OCI-LY3 (cell line): ENCODE measurements at regions not wholly inside any gene's neighbourhood (a gene's known extent, or its start where the extent isn't known, plus 50 kb on each side); places are given as distances from the start of the nearest gene placed in this dataset.

ENCODE experiments used
- H2AFZ ChIP-seq: fragments of 200-600, 300-600 bp; shearing (Covaris generic); 2 replicates; pipeline ENCODE4 v1.6.0; 2014; ENCODE audit warnings: antibody characterized with exemption, low read depth, low read length
- H3K27ac ChIP-seq: fragments of 200-600, 300-600 bp; sonication (generic); 2 replicates; pipeline ENCODE4 v1.5.1; 2014; ENCODE audit warnings: mild to moderate bottlenecking, low read length, moderate library complexity, mixed read lengths
- H3K27me3 ChIP-seq: fragments of 200-600, 300-600 bp; sonication (generic); 2 replicates; pipeline ENCODE4 v1.6.1; 2014; ENCODE audit warnings: low read depth, low read length, mixed read lengths
- H3K36me3 ChIP-seq: fragments of 200-600, 300-600 bp; sonication (generic); replicated peaks from 2 replicates; pipeline ENCODE3; 2014; ENCODE audit warnings: low read depth, low read length, mixed read lengths
- H3K4me1 ChIP-seq: fragments of 300-600, 200-600 bp; sonication (generic); 2 replicates; pipeline ENCODE4 v1.6.1; 2014; ENCODE audit warnings: low read length, mixed read lengths
- H3K4me2 ChIP-seq: fragments of 200-600, 300-600 bp; sonication (generic); 2 replicates; pipeline ENCODE4 v1.6.1; 2014; ENCODE audit warnings: low read length, mixed read lengths
- H3K4me3 ChIP-seq: fragments of 300-600, 200-600 bp; sonication (generic); 2 replicates; pipeline ENCODE4 v1.5.1; 2014; ENCODE audit warnings: antibody characterized with exemption, mild to moderate bottlenecking, low read length, moderate library complexity
- H3K79me2 ChIP-seq: fragments of 300-600, 200-600 bp; shearing (Covaris generic); 2 replicates; pipeline ENCODE4 v1.6.1; 2014; ENCODE audit warnings: mild to moderate bottlenecking, low read length, mixed read lengths
- H3K9ac ChIP-seq: fragments of 300-600, 200-600 bp; shearing (Covaris generic); 2 replicates; pipeline ENCODE4 v1.6.0; 2014; ENCODE audit warnings: mild to moderate bottlenecking, low read length, moderate library complexity
- H3K9me3 ChIP-seq: fragments of 200-600, 300-600 bp; shearing (Covaris generic); 2 replicates; pipeline ENCODE4 v1.6.1; 2014; ENCODE audit warnings: low read length, mixed read lengths; ENCODE audit not compliant: insufficient read depth
- H4K20me1 ChIP-seq: fragments of 200-600, 300-600 bp; sonication (generic); 2 replicates; pipeline ENCODE4 v1.6.1; 2016; ENCODE audit warnings: low read length, mixed read lengths; ENCODE audit not compliant: insufficient read depth
- EZH2phosphoT487 ChIP-seq: fragments of 200-600 bp; shearing (Covaris generic); IDR thresholded peaks from 2 replicates; pipeline ENCODE4 v1.6.1; 2018; ENCODE audit warnings: antibody characterized with exemption, mixed run types, low read depth
- TF ChIP-seq, protein P1 (sequence below): fragments of 200-600, 300-600 bp; sonication (generic); IDR thresholded peaks from 2 replicates; pipeline ENCODE4 v1.5.1; 2014; ENCODE audit warnings: antibody characterized with exemption, low read length, low read depth

DNA sequence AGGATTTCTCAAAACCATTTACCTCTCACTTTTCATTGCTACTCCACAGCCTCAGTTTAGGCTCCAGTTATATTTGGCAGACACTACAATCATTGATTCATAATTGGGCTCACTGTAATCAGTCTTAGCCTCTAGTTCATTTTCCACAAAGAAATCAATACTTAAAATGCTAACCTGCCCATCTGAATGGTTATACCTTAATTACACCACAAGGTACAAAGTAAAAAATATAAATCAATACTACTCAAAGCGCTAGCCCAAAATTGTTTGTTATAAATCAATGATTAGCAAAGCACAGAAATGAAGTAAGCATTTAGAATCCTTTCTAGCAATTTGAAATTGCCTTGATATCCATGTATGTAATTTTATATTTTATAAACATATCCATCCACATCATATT, 222.6 kb upstream of the NDST3 start:
- Histone ChIP-seq H3K4me2 (no peak overlapping the region), H3K4me3 (no peak overlapping the region), H3K4me1 (no peaks in the 10 kb centered on the region), H4K20me1 (no peaks in the 10 kb centered on the region), H3K79me2 (no peaks in the 10 kb centered on the region), H3K9me3 (no peaks in the 10 kb centered on the region), H3K27ac (no peak overlapping the region), H3K27me3 (no peaks in the 10 kb centered on the region), H3K36me3 (no peaks in the 10 kb centered on the region), H3K9ac (no peak overlapping the region), H2AFZ (no peak overlapping the region)
- TF ChIP-seq, protein P1, sequence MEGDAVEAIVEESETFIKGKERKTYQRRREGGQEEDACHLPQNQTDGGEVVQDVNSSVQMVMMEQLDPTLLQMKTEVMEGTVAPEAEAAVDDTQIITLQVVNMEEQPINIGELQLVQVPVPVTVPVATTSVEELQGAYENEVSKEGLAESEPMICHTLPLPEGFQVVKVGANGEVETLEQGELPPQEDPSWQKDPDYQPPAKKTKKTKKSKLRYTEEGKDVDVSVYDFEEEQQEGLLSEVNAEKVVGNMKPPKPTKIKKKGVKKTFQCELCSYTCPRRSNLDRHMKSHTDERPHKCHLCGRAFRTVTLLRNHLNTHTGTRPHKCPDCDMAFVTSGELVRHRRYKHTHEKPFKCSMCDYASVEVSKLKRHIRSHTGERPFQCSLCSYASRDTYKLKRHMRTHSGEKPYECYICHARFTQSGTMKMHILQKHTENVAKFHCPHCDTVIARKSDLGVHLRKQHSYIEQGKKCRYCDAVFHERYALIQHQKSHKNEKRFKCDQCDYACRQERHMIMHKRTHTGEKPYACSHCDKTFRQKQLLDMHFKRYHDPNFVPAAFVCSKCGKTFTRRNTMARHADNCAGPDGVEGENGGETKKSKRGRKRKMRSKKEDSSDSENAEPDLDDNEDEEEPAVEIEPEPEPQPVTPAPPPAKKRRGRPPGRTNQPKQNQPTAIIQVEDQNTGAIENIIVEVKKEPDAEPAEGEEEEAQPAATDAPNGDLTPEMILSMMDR, result no peak
- no peak for TF ChIP-seq EZH2phosphoT487

DNA sequence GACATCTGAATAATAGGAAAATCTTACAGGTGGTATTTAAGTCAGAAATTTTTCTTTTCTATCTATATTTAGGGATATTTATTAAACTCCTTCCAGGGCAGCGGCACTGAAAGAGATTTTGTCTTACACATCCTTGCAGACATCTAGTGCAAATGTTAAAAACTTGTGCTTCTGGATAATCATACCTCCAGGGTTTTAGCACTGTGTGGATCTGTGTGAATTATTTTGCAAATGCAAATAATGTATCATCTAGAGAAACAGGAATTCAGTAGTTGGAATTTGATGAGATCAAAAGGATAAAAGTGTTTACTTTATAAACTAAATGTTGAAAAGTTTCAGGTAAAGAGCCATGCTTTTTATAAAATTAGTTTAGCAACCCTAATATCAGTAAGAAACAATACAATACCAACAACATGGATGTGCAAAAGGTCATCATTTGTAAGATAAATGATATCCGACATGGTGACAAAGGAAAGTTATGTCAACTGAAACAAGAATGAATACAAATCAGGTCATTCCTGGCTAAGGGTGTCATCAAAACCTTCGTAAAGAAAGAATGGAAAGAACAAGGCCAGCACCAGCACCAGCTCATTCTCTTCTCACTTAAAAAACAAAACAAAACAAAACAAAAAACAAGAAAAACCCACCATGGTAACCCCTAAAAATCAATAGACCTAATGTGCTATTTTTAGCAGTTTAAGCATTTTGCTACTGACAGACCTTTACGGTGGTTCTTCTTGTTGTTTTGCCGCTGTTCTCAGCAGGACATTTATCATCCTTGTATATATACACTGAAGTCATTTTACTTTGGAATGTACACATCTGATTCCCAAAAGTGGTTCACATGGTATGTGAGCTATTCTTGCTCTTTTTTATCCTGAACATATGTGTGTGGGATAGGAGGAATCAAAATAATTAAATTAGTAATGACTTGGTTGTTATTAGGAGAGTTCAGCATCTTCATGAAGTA, 219.7 kb upstream of the NDST3 start:
- H3K27me3 ChIP-seq, result no peaks in the 10 kb centered on the region
- H2AFZ ChIP-seq, result no peak overlapping the region
- H3K4me1 ChIP-seq, result no peaks in the 10 kb centered on the region
- H3K79me2 ChIP-seq, result no peaks in the 10 kb centered on the region
- TF ChIP-seq, protein P1, result no peak
- no peak for TF ChIP-seq EZH2phosphoT487
- H3K9ac ChIP-seq, result no peak overlapping the region
- H3K27ac ChIP-seq, result no peak overlapping the region
- no peak overlapping the region for H3K4me3 ChIP-seq
- H3K9me3 ChIP-seq, result no peaks in the 10 kb centered on the region
- no peak overlapping the region for H3K4me2 ChIP-seq
- H3K36me3 ChIP-seq, result no peaks in the 10 kb centered on the region
- H4K20me1 ChIP-seq, result no peaks in the 10 kb centered on the region

DNA sequence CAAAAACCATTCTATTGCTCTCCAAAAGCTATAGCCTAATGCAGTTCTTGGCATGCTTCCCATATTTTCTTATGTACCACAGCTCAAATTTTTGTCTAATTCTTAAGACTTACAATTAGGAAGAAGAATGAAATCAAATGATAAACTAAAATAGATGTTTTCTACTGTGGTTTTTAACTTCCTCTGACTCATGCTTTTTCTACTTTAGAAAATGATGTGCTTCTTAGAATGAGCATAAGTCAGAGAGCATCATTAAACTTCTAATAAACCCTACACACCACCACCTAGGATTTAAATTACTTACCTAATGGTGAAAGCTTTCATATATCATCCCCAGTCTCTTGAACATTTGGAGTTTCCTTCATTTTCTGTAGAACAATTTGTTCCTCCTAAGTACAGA, 217.0 kb upstream of the NDST3 start:
- Histone ChIP-seq H3K36me3 (no peaks in the 10 kb centered on the region), H2AFZ (no peak overlapping the region), H3K9ac (no peak overlapping the region), H3K27ac (no peak overlapping the region), H3K9me3 (no peaks in the 10 kb centered on the region), H3K4me1 (no peaks in the 10 kb centered on the region), H3K79me2 (no peaks in the 10 kb centered on the region), H3K4me2 (no peak overlapping the region), H3K27me3 (no peaks in the 10 kb centered on the region), H4K20me1 (no peaks in the 10 kb centered on the region), H3K4me3 (no peak overlapping the region)
- TF ChIP-seq, protein P1, result no peak
- TF ChIP-seq EZH2phosphoT487, result no peak

DNA sequence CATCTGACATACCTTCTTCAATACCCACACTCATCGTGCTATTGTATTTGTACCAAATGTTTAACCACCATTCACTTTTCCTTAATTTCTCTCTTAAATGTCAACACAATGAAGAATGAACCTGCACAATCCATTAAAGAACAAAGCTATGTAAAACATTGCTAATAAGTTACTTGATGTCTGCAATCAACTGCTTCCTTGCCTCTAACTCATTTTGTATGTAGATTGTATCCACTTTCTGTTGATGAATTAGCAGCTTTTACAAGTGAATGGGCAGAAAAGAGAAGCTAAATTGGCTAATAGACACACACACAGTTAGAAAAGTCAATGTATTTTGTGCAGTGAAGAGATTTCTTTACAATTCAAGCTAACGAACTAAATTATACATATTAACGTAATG, 212.5 kb upstream of the NDST3 start:
- H3K79me2 ChIP-seq, result no peaks in the 10 kb centered on the region
- H2AFZ ChIP-seq, result no peak overlapping the region
- TF ChIP-seq, protein P1, result no peak
- no peak for TF ChIP-seq EZH2phosphoT487
- H4K20me1 ChIP-seq, result no peaks in the 10 kb centered on the region
- no peaks in the 10 kb centered on the region for H3K4me1 ChIP-seq
- H3K27me3 ChIP-seq, result no peaks in the 10 kb centered on the region
- H3K9ac ChIP-seq, result no peak overlapping the region
- no peak overlapping the region for H3K27ac ChIP-seq
- H3K4me3 ChIP-seq, result no peak overlapping the region
- H3K4me2 ChIP-seq, result no peak overlapping the region
- no peaks in the 10 kb centered on the region for H3K36me3 ChIP-seq
- H3K9me3 ChIP-seq, result no peaks in the 10 kb centered on the region
